NCI-H1048 (cell line): ENCODE measurements at regions not wholly inside any gene's neighbourhood (a gene's known extent, or its start where the extent isn't known, plus 50 kb on each side); places are given as distances from the start of the nearest gene placed in this dataset.
"Not testable (repeated sequence)": the region's sequence is repeated elsewhere in the genome, so short reads cannot be mapped to it uniquely, and the experiment has no call there.

Experiments used
- DNase-seq: peaks from one replicate; lab custom pipeline; 2025; lab: John Stamatoyannopoulos, UW

DNA sequence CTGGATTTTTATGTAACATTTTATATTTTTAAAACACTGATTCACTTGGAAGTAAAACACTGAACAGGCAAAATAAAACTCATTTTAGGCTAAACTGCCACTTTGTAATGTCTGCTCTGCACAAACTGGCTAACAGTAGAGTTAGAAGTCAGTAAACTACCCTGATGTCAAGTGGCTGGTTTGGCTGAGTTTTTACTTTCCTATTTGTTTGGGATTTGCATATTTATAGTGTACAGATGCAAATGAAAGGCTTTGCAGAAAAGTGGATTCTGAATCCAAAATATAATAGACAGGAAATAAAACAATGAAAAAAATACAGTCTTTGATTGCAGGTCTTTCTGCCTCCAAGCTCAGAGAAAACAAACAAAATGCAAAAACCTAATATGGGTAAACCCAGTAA, 213.1 kb downstream of the CDH26 start:
- no peak for DNase-seq

DNA sequence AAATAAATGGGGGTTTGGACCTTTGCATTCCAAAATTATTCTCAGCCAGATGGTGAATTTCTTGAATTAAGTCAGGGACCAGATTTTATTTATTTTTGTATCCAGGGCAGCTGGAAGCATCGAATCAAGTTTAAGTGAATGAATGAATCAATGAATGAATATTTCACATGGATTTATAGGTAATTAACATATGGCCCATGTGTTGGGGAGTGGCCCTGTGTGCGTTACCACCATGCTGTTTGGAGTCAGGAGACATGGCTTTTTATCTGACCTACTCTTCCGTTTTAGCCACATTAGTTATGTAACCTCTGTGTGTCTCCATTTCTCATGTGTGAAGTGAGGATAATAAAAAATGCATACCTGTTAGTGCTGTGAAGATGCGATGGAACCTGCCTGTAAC, 213.5 kb downstream of the CDH26 start:
- DNase-seq = no peak

DNA sequence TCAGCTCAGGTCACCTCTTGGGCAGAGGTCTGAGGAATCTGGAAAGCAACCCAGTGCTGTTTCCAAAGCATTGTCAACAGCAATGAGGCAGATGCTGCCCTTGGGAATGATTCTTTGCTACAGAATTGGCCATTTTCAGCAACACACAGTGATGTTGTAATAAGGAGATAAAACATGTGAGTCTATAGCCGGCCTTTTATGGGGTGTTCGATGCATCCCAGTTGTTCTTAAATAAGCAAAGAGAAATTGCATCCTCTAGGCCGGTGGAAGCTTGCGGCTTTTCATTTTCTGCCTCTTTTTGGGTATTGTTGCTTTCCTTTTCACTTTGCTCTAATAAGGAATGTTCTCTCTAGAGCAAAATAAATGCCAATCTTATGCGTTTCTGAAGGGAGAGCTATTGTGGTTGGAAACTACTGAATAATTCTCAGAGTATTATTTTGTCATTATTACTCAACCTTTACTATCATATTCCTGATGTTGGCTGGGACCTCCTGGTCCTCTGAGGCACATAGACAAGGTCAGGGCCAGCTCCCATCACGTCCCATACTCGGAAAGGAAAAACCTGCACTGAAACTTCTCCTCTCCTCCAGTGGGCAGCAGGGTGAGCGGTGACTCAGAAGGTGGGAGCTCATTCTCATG, 214.2 kb downstream of the CDH26 start:
- no peak for DNase-seq

DNA sequence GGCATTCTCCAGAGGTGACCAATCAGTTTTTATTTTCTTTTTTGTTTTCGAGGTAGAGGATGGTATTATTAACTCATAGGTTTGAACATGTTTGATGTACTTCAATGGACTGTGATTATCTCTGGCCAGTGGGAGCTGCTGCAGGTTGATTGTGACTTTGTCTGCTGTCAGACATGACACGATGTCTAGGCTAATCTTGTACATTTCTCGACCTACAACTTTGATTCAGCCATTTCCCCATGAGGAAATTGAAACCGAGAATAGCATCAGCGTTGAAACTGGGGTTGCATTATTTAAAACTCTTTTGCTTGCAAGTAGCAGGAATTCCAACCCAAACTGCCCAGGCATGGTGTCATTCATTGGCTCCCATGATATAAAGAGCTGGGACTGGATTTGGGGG, 218.9 kb downstream of the CDH26 start:
- DNase-seq = no peak

DNA sequence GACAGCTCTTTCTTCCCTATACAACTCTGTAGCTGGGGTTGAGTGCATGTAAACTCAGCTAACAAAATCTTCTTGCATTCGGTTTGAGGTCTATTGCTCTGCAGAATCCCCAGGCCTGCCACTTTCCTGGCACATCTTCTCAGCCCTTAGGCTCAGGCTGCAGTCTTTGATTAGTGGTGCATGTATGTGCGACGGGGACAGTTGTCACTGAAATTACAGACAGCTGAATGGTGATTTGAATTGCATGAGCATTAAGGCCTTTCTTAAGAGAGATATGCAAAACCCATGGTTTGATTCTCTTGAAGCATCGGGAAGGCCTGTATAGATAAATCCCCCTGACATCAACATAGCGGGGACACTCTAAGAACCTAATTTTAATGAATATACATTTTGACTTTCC, 222.8 kb downstream of the CDH26 start:
- DNase-seq = no peak

DNA sequence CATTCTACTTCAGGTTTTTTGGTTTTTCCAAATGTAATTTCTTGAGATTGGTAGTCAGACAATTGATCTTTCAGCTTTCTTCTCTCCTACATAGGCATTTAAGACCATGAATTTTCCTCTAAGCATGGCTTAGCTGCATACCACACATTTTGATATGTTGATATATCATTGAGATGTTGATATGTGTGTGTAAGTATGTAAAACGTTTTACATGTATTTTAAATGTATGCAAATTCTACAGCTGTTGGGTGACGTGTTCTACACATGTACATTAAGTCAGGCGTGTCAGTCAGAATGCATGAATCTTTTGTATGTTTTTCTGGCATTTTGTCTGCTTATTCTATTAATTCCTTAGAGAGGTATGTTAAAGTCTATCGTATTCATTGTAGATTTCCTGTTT, 228.2 kb downstream of the CDH26 start:
- DNase-seq = no peak

DNA sequence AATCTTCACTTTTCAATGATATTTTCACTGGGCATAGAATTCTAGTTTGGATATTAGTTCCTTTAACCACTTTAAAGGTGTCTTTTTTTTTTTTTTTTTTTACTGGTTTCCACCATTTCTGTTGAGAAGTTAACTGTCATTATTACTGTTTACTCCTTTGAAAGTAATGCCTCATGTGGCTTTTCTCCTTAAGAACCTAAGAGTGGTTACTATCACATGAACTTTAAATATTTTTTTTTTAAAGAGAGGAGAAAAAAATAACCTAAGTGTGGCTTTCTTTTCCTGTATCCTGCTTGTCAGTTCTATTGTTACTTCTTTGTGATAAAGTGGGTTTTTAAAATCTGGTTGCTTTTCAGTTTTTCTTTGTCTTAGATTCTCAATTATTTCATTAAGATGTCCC, 229.5 kb downstream of the CDH26 start:
- DNase-seq = no peak

DNA sequence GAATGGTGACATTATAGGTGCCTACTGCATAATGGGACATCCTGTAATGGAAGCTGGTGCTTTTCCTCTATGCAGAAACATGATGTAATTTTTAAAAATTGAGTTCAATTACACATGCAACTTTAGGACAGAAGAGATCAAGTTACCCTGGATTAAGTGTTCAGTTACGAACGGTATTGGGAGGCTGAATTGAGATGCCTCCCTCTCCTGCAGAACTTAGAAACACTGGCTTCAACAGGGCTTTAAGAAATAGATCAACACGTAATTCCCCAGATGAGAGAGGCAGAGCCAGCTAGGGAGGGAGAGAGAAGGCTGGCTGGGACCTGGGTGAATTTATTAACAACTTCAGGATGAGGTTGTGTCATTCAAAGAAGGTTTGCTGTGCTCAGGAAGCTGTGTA, 232.8 kb downstream of the CDH26 start:
- DNase-seq = no peak

DNA sequence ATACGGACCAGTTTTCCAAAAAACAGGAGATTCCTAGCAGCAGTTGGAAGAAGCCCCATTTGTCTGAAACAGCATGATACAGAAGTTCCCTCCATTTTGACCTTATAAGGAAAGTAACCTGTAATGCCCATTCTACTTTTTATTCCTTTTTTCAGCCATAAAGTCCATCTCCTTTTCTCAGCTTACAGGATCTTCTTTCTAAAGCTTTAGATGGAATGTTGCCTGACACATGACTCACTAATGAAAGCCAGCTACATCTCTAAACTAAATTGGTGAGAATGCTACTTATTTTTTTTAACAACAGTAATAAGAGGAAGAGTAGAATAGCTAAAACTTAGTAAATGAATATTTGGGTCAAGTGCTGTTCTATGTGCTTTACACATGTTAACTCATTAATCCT, 234.1 kb downstream of the CDH26 start:
- DNase-seq = no peak

DNA sequence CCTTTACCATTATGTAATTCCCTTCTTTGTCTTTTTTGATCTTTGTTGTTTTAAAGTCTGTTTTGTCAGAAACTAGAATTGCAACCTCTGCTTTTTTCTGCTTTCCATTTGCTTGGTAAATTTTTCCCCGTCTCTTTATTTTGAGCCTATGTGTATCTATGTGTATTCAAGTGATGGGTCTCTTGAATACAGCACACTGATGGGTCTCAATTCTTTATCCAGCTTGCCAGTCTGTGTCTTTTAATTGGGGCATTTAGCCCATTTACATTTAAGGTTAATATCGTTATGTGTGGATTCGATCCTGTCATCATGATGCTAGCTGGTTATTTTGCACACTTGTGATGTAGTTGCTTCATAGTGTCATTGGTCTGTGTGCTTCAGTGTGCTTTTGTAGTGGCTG, 240.9 kb downstream of the CDH26 start:
- DNase-seq = not testable (repeated sequence)

DNA sequence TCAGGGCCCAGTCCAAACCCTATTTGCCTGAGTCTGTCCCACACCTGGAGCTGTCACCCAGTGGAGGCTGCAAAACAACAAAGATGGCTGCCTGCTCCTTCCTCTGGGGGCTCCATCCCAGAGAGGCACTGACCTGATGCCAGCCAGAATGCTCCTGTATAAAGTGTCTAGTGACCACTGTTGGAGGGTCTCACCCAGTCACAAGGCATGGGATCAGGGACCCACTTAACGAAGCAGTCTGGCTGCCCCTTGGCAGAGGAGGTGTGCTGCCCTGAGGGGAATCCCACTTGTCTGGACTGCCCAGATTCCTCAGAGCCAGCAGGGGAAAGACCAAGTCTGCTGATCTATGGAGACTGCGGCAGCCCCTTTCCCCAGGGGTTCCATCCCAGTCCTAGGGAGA, 241.6 kb downstream of the CDH26 start:
- DNase-seq = no peak

DNA sequence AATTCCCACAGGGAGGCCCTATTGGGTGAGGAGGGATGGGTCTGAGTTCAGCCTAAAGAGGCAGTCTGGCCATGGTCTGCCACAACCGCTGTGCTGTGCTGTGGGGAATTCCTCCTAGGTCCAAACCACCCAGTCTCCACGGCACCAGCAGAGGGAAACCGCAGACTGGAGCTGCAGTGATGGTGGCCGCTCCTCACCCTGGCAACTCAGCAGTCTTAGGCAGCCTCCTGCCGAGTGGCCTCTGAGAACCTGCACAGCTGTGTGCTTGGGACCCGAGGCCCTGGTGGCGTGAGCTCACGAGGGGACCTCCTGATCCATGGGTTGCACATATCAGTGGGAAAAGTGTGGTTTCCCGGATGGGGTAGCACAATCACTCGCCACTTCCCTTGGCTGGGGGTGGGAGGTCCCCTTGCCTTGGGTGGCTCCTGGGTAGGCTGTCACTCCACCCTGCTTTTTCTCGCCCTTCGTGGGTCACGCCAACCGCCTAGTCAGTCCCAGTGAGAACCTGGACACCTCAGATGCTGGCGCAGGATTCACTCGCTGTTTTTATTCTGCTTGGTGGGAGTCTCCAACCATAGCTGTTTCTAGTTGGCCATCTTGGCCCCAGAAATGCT, 242.2 kb downstream of the CDH26 start:
- no peak for DNase-seq

DNA sequence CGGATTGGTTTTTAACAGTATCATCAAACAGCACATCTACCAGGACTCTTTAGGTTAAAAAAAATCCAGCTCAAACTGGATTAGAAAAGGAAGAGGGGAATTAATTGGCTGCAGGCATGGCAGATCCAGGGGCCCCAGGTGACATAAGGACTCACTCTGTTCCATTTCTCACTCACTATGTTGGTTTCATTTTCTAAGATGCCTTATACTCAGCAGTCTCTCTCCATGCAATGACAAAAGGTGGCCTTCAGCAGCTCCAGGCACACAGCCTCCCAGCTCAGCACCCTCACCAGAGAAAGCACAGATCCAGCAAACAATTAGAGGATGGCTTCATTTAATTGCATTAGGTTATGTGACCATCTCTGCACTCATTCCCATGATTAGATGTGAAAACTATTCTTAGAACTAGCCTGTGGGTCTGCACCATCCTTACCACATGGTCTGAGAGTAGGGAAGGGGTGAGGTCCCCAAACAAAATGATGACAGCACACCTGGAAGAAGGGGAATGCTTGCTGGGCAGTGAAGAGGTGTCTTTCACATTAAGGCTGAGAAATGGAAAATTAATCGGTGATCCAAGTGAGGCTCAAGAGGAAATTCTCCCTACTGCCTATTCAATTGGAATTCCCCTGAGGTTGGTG, 243.1 kb downstream of the CDH26 start:
- no peak for DNase-seq

DNA sequence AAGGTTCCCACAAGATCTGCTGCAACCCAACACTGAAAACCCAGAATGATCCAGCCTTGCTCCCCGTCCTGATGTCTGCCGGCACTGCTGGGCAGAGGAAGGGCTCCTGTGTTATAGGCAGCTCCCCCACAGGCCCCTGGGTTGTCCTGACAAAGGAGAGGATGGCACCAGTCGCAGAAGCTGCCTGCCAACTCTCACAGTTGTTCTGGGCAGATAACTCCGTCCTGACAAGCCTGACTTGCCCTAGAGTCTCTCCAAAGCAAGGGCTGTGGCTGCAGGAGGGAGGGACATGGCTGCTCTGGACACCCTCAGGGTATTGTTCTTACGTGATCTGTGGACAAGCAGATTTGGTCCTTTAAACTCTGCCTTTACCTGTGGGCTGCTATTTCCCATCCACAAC, 243.8 kb downstream of the CDH26 start:
- no peak for DNase-seq

DNA sequence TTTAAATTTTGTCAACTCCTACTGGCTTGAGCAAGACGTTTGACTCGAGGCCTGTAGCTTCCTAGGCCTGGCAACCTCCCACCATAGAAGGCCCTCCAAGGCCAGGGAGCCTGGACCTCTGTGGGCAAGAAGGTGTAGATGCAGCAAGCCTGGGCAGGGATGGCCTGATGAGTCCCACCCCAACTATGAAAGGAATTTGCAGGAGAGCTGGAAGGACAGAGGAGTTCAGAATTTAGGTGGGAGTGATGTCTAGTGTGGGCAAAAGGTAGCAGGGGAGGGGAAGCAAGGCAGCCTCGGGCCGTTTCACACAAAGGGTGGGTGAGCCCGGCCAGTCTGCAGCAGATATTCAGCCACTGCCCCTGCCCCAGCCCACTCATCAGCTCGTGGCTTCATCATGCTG, 245.2 kb downstream of the CDH26 start:
- DNase-seq = no peak

DNA sequence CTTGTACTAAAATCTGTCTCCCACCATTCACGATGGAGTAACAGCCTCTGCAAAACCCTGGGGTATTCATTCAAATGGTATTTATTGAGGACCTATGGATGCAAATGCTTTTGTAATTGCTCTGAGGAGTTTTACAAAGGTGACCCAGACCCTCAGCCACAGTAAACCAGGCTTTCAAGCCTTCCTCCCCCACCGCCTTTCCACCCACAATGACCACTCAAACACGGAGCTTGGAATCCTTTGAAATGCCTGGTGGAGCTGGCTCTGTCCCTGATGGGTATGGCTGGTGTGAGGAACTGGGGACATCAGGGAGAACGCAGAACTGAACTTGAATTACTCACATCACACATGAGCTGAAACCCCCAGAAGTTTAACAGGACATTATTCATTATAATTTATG, 246.4 kb downstream of the CDH26 start:
- DNase-seq = no peak

DNA sequence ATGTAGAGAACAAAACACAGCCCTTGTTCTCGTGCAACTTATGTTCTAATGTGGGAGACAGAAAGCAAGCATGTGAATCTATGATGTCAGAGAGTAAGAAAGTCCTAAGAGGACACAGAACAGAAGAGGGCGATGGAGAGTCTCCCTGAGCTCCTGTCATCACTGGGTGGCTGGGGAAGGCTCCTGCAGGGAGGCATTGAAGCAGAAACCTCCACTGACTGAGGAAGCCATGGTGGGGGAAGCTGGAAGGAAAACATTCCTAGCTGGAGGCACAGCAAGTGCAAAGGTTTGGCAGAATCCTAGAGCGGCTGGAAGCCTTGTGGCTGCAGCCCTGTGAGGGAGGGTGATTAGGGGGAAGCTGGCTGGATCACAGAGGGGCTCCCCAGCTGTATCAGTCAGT, 248.0 kb downstream of the CDH26 start:
- no peak for DNase-seq

DNA sequence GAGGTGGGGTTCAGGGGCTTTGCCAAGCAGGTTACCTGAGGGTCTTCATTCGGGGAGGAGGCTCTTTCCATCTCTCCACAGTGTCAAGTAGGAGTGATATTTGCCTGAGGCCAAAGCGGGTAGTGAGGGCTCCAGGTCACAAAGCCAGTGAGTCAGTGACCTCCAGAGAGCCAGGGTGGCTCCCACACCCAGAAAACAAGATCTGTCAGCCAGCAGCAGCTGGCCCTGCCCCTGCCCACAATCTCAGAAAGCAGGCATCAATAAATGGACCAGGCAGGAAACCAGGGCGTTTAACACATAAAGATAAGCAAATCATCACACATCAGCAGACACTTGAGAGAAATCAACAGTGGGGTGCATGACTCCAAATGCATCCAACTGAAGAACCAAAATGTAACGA, 250.8 kb downstream of the CDH26 start:
- DNase-seq = no peak

DNA sequence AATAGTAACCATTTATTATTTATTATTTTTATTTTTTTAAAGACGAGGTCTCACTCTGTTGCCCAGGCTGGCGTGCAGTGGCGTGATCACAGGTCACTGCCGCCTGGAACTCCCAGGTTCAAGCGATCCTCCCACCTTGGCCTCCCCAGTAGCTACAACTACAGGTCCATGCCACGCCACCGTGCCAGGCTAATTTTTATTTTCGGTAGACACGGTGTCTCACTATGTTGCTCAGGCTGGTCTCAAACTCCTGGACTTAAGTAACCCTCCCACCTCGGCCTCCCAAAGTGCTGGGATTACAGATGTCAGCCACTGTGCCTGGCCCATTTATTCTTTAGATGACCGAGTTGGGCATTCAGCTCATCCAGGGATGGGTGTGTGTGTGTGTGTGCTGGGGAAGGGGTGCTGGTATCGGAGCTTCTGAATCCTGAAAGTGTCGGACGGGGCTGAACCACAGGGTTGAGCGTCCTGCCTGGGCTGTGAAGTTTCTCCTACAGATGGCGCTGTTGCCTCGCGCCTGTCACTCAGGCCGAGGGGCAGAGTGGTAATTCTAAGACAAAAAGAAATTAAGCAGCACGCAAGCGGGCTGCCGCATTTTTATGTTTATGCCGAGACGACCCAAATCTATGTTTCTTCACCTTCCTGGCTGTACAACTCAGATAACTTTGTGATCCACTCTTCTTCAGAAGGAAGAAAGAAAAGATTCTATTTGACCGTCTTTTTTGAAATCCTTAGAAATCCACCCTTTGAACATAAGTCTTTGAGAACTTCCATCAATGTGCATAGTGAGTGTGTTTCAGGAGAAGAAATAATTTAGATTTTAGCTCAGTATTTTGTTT, 252.8 kb downstream of the CDH26 start:
- DNase-seq = no peak

DNA sequence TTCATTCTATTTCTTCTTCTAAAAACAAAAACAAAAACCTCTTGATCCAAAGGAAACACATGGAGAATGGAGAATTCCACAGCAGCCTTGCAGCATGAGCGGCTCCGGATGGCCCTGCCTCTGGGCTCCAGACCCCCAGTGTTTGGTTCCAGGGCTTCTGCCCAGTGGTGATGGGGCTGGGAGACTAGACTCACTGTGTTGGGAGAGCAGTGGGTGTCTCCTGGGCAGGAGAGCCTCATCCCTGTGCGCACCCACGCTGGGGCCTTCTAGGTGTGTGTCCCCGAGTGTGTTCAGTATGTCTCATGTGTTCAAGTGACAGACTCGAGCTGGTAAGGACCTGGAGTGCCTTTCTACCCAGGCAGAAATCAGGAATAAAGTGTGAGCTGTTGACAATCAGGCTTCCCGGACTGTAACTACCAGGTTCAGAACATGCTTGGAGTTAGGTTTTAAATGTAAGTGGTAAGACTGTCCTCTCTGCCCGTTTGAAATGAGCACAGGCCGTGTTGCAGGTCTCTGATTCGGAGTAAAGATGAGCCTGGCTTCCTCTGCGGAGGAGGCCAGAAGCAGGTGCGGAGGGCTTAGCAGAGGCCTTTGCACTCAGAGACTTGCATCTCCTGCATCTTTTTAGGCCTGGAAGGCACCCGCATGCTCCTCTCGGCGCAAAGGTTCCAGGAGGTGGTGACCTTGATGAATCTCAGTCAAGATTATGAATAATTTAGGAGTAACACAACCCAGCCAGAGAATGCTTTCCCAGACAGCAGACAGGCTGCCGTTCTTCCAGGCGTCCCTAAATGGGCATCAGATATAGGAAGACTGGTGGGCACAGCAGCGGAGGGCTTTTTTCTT, 253.6 kb downstream of the CDH26 start:
- no peak for DNase-seq

DNA sequence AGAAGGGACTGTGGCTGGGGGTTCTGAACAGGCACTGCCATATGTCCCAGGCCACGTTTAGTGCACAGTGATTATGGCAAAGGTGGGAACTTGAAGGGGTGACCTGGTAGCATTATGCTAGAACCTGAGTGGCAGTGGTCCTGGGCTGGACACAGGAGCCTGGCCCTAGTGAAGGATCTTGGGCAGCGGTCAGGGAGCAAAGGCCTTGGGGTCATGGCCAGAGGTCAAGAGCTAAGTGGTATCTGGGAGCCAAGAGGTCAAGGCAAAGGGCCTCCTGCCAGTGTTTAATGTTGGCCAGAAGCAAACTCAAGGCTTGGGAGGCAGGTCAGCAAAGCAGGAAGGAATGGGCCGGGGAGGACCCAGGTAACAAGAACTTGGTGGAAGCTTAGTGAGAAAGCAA, 254.5 kb downstream of the CDH26 start:
- DNase-seq = no peak
